HL-60 (cell line): ENCODE measurements at regions not wholly inside any gene's neighbourhood (a gene's known extent, or its start where the extent isn't known, plus 50 kb on each side); places are given as distances from the start of the nearest gene placed in this dataset.

Experiments
- DNase-seq, 2 experiments: peaks; one replicate each; pipeline ENCODE4 v3.0.0-alpha.2; 2010 to 2020; ENCODE audit warnings: low read depth in 1 of 2, low spot score in 1 of 2
- H3K27ac ChIP-seq: fragments of 250-450 bp; sonication (Bioruptor Pico); replicated peaks from 2 replicates; pipeline ENCODE4 v1.5.1; 2020; ENCODE audit warnings: mild to moderate bottlenecking, moderate library complexity
- H3K27me3 ChIP-seq: fragments of 250-450 bp; sonication (Bioruptor Pico); 2 replicates; pipeline ENCODE4 v1.5.1; 2021; ENCODE audit warnings: mild to moderate bottlenecking, moderate library complexity; ENCODE audit not compliant: insufficient read depth, poor library complexity, severe bottlenecking
- H3K4me3 ChIP-seq: replicated peaks from 2 replicates; pipeline ENCODE4 v1.5.1; 2011; ENCODE audit warnings: mild to moderate bottlenecking, control low read depth, low read length; ENCODE audit not compliant: insufficient read depth
- GABPA ChIP-seq: IDR thresholded peaks from 2 replicates; pipeline ENCODE4 v1.6.1; 2012; ENCODE audit warnings: low read depth
- POLR2AphosphoS5 ChIP-seq: IDR thresholded peaks from 2 replicates; pipeline ENCODE4 v1.6.1; 2012; ENCODE audit warnings: low read depth
- SPI1 ChIP-seq: IDR thresholded peaks from 2 replicates; pipeline ENCODE4 v1.6.1; 2012; ENCODE audit warnings: low read depth, mild to moderate bottlenecking, borderline replicate concordance
- TF ChIP-seq, protein P1 (sequence below): IDR thresholded peaks from one replicate; pipeline ENCODE4 v1.5.1; 2011; ENCODE audit warnings: low read length, control low read depth, inconsistent platforms; ENCODE audit not compliant: insufficient read depth
- TF ChIP-seq, protein P2 (sequence below): IDR thresholded peaks from 2 replicates; pipeline ENCODE4 v1.6.1; 2012; ENCODE audit warnings: low read depth; ENCODE audit not compliant: insufficient replicate concordance

DNA sequence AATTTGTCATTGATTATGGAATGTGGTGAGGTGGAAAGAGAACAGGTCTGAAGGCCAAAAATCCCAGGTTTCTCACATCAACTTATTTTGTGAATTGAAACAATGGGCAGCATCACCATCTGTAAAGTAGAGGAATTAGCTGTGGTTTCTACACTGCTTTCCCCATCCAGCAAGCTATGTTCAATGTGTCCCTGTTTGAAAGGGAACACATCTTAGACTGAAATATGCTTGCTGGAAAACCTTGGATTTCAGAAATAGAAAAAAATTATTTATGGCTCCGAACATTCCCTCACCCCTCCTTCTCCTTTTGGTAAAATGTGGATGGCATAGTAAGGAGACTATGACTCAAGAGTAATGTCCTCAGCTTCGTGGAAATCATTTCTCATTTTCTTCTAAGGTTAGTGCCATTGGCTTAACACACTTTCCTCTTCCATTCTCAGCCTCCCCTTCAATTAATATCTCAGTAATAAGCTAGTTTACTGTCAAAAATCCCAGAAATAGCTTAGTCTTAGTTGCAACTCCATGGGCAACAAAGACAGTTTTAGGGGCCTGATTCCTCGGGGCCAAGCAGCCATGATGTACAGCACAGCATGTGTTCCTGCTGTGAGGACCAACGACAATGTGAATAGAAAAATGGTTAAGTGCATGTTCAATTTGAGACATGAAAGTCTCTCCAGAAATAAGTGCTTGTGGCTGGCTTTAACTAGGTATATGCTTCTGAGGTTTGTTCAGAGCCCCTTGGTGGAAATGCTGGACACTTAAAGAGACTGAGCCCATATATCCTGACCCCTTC is 205.8 kb upstream of the SLC38A2 start:
- H3K27me3 ChIP-seq: no peaks in the 10 kb centered on the region
- H3K4me3 ChIP-seq: no peak overlapping the region
- no peak for TF ChIP-seq GABPA
- no peak for TF ChIP-seq SPI1
- TF ChIP-seq, protein P1, sequence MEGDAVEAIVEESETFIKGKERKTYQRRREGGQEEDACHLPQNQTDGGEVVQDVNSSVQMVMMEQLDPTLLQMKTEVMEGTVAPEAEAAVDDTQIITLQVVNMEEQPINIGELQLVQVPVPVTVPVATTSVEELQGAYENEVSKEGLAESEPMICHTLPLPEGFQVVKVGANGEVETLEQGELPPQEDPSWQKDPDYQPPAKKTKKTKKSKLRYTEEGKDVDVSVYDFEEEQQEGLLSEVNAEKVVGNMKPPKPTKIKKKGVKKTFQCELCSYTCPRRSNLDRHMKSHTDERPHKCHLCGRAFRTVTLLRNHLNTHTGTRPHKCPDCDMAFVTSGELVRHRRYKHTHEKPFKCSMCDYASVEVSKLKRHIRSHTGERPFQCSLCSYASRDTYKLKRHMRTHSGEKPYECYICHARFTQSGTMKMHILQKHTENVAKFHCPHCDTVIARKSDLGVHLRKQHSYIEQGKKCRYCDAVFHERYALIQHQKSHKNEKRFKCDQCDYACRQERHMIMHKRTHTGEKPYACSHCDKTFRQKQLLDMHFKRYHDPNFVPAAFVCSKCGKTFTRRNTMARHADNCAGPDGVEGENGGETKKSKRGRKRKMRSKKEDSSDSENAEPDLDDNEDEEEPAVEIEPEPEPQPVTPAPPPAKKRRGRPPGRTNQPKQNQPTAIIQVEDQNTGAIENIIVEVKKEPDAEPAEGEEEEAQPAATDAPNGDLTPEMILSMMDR: no peak
- TF ChIP-seq, protein P2, sequence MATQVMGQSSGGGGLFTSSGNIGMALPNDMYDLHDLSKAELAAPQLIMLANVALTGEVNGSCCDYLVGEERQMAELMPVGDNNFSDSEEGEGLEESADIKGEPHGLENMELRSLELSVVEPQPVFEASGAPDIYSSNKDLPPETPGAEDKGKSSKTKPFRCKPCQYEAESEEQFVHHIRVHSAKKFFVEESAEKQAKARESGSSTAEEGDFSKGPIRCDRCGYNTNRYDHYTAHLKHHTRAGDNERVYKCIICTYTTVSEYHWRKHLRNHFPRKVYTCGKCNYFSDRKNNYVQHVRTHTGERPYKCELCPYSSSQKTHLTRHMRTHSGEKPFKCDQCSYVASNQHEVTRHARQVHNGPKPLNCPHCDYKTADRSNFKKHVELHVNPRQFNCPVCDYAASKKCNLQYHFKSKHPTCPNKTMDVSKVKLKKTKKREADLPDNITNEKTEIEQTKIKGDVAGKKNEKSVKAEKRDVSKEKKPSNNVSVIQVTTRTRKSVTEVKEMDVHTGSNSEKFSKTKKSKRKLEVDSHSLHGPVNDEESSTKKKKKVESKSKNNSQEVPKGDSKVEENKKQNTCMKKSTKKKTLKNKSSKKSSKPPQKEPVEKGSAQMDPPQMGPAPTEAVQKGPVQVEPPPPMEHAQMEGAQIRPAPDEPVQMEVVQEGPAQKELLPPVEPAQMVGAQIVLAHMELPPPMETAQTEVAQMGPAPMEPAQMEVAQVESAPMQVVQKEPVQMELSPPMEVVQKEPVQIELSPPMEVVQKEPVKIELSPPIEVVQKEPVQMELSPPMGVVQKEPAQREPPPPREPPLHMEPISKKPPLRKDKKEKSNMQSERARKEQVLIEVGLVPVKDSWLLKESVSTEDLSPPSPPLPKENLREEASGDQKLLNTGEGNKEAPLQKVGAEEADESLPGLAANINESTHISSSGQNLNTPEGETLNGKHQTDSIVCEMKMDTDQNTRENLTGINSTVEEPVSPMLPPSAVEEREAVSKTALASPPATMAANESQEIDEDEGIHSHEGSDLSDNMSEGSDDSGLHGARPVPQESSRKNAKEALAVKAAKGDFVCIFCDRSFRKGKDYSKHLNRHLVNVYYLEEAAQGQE: no peak
- no peak for TF ChIP-seq POLR2AphosphoS5
- H3K27ac ChIP-seq: no peak overlapping the region
- no peak for DNase-seq

DNA sequence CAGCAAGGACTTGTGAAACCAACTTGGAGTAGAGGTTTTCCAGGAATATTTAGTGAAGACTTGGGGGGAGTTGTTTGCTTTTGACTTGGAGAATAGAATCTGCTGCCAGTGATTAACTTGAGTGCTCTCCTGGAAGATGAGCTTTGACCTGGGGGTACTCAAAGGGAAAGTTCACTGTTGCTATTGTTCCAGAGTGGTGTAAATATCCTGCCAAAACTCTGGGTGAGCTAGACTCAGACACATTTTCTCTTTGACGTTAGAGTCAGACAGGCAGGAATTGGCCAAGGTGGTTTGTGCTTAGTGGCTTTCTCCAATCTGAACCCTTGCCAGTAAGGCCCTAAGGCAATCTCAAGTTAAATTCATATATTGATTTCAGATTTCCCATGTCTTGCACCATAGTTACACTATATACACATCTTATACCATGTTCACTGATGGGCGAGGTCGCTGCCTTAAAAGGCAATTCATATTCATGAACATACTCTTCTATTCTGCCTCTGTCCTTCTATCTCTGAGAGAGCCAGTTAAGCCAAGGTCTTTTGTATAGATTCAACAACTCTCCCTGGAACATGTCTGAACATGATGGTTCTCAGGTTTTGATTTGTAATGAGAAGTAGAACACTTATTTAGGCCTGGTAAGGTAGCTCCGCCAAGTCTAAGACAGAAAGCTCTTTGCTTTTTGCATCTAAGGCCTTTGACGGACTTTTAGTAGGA is 204.6 kb upstream of the SLC38A2 start:
- H3K27me3 ChIP-seq: no peaks in the 10 kb centered on the region
- DNase-seq: no peak

DNA sequence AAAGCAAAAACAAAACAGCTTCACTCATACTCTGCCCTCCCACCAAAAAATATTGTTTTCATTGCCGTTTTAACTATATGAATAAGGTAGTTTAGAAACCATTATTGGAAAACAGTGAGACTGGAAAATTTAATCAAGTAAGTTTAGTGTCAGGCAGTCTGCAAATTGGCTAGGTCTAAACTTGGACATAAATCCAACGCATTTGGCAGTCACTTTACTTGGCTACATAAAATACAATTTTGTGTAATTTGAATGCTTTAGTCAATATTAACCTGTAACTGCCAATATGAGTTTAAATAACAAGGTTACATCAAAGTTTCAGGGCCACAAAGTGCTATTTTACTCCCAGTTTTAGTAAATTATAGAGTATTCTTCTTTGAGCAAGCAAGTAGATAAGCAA is 202.3 kb upstream of the SLC38A2 start:
- no peak for DNase-seq
- H3K27ac ChIP-seq: no peak overlapping the region
- no peak for TF ChIP-seq POLR2AphosphoS5
- TF ChIP-seq SPI1: no peak
- TF ChIP-seq GABPA: no peak
- TF ChIP-seq, protein P2: no peak
- TF ChIP-seq, protein P1: no peak
- no peaks in the 10 kb centered on the region for H3K27me3 ChIP-seq
- no peak overlapping the region for H3K4me3 ChIP-seq

More for the DNA sequence above, 204.6 kb upstream of the SLC38A2 start:
- no peak for TF ChIP-seq SPI1
- H3K4me3 ChIP-seq: no peak overlapping the region
- no peak overlapping the region for H3K27ac ChIP-seq

DNA sequence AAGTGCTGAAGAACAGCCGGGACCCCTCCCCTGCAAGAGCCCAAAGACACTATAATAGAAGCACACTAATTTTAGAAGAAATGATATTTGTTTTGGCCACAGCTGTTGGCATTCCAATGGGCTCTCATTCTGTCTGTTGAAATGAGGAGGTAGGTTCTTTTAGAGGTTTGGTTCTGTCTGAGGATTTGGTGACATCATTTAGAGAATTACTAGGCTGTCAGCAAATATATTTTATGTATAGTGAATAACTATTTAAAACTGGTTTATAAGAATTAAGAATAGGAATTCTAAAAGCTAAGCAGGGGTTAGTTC is 200.7 kb upstream of the SLC38A2 start:
- TF ChIP-seq, protein P1: no peak
- TF ChIP-seq, protein P2: no peak
- no peak for TF ChIP-seq SPI1
- TF ChIP-seq POLR2AphosphoS5: no peak
- TF ChIP-seq GABPA: no peak
- Histone ChIP-seq H3K4me3 (no peak overlapping the region), H3K27me3 (no peaks in the 10 kb centered on the region), H3K27ac (no peak overlapping the region)
- no peak for DNase-seq
